Left forelimb (tissue), 1 donor: ENCODE measurements at regions not wholly inside any gene's neighbourhood (a gene's known extent, or its start where the extent isn't known, plus 50 kb on each side); places are given as distances from the start of the nearest gene placed in this dataset.
"Not testable (repeated sequence)": the region's sequence is repeated elsewhere in the genome, so short reads cannot be mapped to it uniquely, and the experiment has no call there.

Experiments used
- DNase-seq: peaks from one replicate; pipeline ENCODE4 v3.0.0-alpha.2; 2018; ENCODE audit warnings: low spot score

- DNase-seq = no peak
These were observed 484.7 kb downstream of the DACH1 start for GRCh38 chr13:71382285-71382684.

GRCh38 chr13:71380191-71380590 is 486.8 kb downstream of the DACH1 start:
- no peak for DNase-seq

GRCh38 chr13:71378961-71379905 is 487.8 kb downstream of the DACH1 start:
- no peak for DNase-seq

- no peak for DNase-seq
These were observed 492.4 kb downstream of the DACH1 start for GRCh38 chr13:71374471-71375049.

GRCh38 chr13:71368336-71368735 is 498.7 kb downstream of the DACH1 start:
- no peak for DNase-seq

- DNase-seq = no peak
These were observed 507.0 kb downstream of the DACH1 start for GRCh38 chr13:71360041-71360440.

GRCh38 chr13:71359641-71360040 is 507.4 kb downstream of the DACH1 start:
- no peak for DNase-seq

- DNase-seq = no peak
These were observed 508.8 kb downstream of the DACH1 start for GRCh38 chr13:71358218-71358617.

- no peak for DNase-seq
These were observed 512.0 kb downstream of the DACH1 start for GRCh38 chr13:71355010-71355409.

- no peak for DNase-seq
These were observed 516.1 kb downstream of the DACH1 start for GRCh38 chr13:71350886-71351285.

- DNase-seq = not testable (repeated sequence)
These were observed 521.1 kb downstream of the DACH1 start for GRCh38 chr13:71345856-71346255.

GRCh38 chr13:71339736-71340135 is 527.3 kb downstream of the DACH1 start:
- no peak for DNase-seq

- no peak for DNase-seq
These were observed 528.0 kb downstream of the DACH1 start for GRCh38 chr13:71339005-71339404.

GRCh38 chr13:71338070-71338469 is 528.9 kb downstream of the DACH1 start:
- no peak for DNase-seq

- no peak for DNase-seq
These were observed 539.7 kb downstream of the DACH1 start for GRCh38 chr13:71327266-71327665.

- no peak for DNase-seq
These were observed 541.4 kb downstream of the DACH1 start for GRCh38 chr13:71325556-71325955.

- DNase-seq = no peak
These were observed 543.7 kb downstream of the DACH1 start for GRCh38 chr13:71323266-71323665.

GRCh38 chr13:71320452-71320851 is 546.6 kb downstream of the DACH1 start:
- no peak for DNase-seq

GRCh38 chr13:71316792-71317363 is 550.1 kb downstream of the DACH1 start:
- no peak for DNase-seq

- DNase-seq = no peak
These were observed 554.1 kb downstream of the DACH1 start for GRCh38 chr13:71312923-71313322.

GRCh38 chr13:71309905-71310304 is 557.1 kb downstream of the DACH1 start:
- no peak for DNase-seq

GRCh38 chr13:71306821-71307220 is 560.2 kb downstream of the DACH1 start:
- DNase-seq = no peak

- no peak for DNase-seq
These were observed 562.1 kb downstream of the DACH1 start for GRCh38 chr13:71304861-71305260.
